ENCODE measurements at regions not wholly inside any gene's neighbourhood (a gene's known extent, or its start where the extent isn't known, plus 50 kb on each side); places are given as distances from the start of the nearest gene placed in this dataset.
A peak's percentile ranks its signal among the peaks of the same experiment; 100 is the strongest.
"Not testable (repeated sequence)": the region's sequence is repeated elsewhere in the genome, so short reads cannot be mapped to it uniquely, and the experiment has no call there.

GRCh38 chr1:192517716-192518355 is 57.7 kb upstream of the RGS1 start:
- not testable (repeated sequence) for TF ChIP-seq POLR2A (IDR thresholded peaks at IDR 0.05; ENCODE audit: low read depth, low read length); JUNB (IDR thresholded peaks at IDR 0.05); NFIC (IDR thresholded peaks at IDR 0.05; ENCODE audit: low read depth, low read length); SP1 (IDR thresholded peaks at IDR 0.05; ENCODE audit: low read depth, low read length); ZNF217 (IDR thresholded peaks at IDR 0.05); EZH2 (IDR thresholded peaks at IDR 0.05; ENCODE audit: borderline replicate concordance, control insufficient read depth, low read depth, low read length); ELK1 (IDR thresholded peaks at IDR 0.05; ENCODE audit: low read depth, low read length); MAX (IDR thresholded peaks at IDR 0.05; ENCODE audit: low read depth, low read length); NRF1 (conservative IDR thresholded peaks at IDR 0.05; ENCODE audit: low read depth, low read length)
- TF ChIP-seq, protein P1, sequence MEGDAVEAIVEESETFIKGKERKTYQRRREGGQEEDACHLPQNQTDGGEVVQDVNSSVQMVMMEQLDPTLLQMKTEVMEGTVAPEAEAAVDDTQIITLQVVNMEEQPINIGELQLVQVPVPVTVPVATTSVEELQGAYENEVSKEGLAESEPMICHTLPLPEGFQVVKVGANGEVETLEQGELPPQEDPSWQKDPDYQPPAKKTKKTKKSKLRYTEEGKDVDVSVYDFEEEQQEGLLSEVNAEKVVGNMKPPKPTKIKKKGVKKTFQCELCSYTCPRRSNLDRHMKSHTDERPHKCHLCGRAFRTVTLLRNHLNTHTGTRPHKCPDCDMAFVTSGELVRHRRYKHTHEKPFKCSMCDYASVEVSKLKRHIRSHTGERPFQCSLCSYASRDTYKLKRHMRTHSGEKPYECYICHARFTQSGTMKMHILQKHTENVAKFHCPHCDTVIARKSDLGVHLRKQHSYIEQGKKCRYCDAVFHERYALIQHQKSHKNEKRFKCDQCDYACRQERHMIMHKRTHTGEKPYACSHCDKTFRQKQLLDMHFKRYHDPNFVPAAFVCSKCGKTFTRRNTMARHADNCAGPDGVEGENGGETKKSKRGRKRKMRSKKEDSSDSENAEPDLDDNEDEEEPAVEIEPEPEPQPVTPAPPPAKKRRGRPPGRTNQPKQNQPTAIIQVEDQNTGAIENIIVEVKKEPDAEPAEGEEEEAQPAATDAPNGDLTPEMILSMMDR (IDR thresholded peaks at IDR 0.05 in 2 of 3, conservative IDR thresholded peaks at IDR 0.05 in 1 of 3; ENCODE audit: control insufficient read depth in 2 of 3, extremely low read depth in 1 of 3, insufficient read depth in 1 of 3, low read depth in 3 of 3, low read length in 3 of 3): not testable (repeated sequence)
- peak; percentile 57; the same call in 1 of the 2 replicates for TF ChIP-seq POLR2AphosphoS5 (IDR thresholded peaks at IDR 0.05; ENCODE audit: low read length)
- TF ChIP-seq, protein P2, sequence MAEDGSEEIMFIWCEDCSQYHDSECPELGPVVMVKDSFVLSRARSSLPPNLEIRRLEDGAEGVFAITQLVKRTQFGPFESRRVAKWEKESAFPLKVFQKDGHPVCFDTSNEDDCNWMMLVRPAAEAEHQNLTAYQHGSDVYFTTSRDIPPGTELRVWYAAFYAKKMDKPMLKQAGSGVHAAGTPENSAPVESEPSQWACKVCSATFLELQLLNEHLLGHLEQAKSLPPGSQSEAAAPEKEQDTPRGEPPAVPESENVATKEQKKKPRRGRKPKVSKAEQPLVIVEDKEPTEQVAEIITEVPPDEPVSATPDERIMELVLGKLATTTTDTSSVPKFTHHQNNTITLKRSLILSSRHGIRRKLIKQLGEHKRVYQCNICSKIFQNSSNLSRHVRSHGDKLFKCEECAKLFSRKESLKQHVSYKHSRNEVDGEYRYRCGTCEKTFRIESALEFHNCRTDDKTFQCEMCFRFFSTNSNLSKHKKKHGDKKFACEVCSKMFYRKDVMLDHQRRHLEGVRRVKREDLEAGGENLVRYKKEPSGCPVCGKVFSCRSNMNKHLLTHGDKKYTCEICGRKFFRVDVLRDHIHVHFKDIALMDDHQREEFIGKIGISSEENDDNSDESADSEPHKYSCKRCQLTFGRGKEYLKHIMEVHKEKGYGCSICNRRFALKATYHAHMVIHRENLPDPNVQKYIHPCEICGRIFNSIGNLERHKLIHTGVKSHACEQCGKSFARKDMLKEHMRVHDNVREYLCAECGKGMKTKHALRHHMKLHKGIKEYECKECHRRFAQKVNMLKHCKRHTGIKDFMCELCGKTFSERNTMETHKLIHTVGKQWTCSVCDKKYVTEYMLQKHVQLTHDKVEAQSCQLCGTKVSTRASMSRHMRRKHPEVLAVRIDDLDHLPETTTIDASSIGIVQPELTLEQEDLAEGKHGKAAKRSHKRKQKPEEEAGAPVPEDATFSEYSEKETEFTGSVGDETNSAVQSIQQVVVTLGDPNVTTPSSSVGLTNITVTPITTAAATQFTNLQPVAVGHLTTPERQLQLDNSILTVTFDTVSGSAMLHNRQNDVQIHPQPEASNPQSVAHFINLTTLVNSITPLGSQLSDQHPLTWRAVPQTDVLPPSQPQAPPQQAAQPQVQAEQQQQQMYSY (CRISPR knock-in tag; IDR thresholded peaks at IDR 0.05): not testable (repeated sequence)
